ENCODE measurements at regions not wholly inside any gene's neighbourhood (a gene's known extent, or its start where the extent isn't known, plus 50 kb on each side); places are given as distances from the start of the nearest gene placed in this dataset.

DNA sequence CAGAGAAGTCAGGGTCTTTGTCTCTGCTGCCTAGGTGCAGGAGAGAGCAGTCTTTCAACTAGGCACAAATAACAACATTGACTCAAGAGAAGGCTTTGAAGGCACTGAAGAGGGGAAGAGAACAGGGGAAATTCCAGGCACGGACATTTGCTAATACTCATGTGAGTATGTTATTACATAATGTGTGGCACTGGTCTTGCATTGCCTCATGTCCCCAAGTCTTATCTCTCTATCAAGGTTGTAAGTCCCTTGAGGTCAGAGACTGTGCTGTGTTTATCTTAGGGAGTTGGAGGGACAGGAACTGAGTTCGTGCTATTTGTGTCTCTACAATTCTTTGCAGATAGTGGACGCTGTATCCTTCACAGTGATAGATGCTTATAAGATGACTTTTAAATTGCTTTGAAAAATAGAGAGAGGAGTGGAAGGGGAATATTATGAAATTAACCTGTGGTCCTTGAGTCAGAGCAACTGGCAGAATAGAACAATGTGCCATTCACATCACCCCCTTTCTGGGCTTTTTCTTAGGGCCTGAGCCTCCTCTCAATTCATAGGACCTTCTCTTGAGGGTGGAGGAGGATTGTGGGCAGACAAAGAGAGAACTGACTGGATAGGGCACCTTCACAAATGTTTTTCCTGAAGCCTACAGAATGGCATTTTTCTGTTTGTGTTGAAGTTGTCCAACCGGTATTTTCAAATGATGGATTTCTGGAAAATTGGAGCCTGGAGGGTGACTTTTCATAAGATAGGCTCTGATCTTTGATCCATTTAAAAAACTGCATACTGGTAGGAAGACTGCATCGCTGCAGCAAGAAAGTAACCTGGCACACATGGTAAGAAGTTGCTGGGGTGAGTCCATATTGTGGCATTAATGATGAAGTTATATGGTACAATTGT is 96.6 kb upstream of the CXCR4 start:
- DNase-seq (ENCODE audit: low read depth) = no peak

DNA sequence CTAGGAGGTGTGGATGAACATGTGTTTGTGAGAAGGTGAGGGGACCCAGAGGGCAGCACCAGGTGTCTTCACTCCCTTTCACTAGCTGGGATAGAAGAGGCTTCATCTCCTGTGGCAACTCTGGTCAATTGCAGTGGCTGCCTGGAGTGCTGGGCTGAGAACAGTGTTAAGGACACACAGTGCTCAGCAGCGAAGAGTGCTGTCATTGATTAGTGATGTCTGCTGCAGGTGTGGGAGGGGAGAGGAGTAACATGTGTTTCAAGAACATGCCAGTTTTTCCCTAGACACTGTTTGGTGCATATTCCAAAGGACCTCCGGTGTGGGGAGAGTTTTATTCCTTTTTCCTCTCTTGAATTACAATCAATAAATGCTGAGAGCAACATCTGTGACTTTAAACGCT is 95.9 kb upstream of the CXCR4 start:
- no peak for DNase-seq (ENCODE audit: low read depth)

DNA sequence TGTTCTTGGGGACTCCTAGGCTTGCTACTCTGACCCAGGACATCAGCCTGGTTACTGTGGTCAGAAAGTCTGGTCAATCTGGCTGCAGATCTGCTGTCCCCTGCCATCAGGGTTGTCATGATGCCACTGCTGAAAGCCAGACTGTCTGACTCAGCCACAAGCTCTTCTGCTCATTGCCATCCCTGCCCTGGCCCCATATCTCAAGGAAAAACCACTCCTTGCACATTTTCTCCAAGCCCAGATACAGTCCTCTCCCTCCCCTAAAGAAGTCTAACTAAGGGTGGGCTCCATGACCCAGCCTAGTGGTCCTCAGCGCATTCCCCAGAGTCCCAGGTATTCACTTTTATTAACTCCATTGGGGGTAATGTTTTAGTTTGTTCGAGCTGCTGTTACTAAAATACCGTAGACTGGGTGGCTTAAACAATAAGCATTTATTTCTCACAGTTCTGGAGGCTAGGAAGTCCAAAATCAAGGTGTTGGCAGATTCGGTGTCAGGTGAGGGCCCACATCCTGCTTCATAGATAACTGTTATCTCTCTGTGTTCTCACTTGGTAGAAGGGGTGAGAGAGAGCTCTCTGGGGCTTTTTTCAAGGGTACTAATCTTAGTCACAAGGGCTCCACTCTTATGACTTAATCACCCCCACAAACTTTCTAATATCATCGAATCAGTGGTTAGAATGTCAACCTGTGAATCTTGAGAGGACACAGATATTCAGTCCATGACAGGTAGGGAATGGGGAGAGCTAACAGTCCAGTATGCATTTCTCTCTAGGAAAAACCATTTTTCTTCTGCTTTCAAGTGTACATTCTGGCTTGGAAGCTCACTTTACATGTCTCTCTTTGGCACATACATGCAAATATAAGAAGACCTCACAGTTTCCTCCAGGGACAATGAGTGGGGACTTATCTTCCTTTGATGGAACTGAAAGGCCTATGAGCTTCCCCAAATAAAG is 94.8 kb upstream of the CXCR4 start:
- DNase-seq (ENCODE audit: low read depth) = no peak

DNA sequence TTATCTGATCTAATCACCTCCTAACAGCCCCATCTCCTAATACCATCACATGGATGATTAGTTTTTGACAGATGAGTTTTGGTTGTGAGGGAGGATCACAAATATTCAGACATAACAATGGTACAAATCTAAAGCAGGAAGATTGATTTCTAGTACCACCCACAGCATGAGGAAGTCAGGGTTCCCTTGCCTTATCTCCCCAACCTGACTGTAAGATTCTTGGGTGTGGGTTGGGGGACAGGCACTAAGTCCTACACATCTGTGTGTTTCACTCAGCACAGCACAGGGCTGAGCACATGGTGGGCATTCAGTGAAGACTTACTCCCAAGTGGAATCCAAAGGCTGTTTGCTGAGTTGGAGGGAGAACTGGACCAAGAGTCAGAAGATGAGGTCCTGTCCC is 93.8 kb upstream of the CXCR4 start:
- DNase-seq (ENCODE audit: low read depth) = no peak

DNA sequence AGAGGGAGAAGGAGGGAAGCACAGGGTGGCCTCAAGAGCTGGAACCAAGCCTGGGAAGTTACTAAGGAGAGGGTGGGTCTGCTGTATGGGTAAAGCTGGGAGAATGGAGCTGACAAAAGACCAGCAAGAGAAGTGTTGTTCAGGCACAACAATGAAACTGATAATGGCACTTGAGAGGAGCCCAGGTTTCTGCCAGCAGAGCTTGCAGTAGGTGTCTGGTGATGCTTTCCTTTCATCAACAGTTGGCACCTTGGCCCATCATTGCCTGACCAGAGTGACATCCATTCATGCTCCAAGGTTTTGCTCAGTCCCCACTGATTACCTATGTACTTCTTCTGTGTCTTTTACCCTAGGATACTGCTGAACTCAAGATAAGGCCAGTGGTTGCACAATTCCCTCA is 92.9 kb upstream of the CXCR4 start:
- no peak for DNase-seq (ENCODE audit: low read depth)

DNA sequence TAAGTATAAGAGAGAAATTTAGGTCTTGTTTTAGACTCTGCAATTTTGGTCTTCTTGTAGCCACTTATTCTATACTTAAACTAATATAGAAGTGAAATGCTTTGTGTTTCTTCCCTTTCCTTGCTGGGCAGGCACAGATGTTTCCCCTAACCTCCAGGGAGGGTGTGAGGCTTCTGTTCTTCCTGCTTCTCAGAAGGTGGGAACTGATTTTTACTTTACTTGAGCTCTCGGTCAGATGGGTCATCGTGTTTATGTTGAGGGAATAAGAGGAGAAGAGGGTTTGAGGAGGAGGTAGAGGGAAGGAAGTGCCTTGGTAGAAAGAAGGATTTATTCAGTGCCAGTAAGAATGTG is 92.5 kb upstream of the CXCR4 start:
- DNase-seq (ENCODE audit: low read depth) = no peak

DNA sequence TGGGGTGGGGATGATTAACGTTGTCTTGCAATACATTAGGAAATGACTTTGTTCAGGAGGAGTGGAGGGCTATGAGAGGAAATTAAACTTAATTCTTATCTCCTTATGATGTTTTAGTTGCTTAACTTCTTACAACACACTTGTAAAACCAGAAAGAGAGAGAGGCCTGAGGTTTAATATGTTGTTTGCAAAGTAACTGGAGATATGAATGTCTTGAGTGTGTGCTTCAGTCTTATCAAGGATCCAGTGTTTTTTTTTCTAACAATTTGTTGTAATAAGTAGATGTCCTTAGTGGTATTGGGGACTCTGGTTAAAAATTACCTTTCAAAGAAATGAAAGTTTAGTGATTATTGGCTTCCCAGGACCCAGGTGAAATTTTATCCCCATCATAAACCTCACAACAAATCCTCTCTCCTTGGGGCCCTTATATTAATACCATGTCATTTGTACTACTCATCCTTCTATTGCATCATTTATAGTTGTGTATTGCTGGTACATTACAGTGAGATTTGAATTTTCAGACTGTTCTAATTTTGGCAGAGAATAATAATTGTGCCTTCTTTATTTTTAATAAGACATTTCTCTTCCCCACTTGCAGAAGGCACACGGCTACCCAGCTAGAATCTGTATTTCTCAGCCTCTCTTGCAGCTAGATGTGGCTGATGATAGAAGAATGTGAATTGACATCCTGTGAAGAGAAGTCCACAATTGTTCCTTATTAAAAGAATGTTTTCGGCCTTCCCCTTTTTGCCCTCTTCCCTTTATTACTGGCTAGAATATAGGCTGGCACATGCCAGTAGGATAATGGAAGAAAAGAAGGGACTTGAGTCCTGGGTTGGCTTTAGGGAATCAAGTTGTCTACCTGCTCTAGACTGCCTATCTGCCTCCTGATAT is 91.9 kb upstream of the CXCR4 start:
- DNase-seq (ENCODE audit: low read depth) = no peak

DNA sequence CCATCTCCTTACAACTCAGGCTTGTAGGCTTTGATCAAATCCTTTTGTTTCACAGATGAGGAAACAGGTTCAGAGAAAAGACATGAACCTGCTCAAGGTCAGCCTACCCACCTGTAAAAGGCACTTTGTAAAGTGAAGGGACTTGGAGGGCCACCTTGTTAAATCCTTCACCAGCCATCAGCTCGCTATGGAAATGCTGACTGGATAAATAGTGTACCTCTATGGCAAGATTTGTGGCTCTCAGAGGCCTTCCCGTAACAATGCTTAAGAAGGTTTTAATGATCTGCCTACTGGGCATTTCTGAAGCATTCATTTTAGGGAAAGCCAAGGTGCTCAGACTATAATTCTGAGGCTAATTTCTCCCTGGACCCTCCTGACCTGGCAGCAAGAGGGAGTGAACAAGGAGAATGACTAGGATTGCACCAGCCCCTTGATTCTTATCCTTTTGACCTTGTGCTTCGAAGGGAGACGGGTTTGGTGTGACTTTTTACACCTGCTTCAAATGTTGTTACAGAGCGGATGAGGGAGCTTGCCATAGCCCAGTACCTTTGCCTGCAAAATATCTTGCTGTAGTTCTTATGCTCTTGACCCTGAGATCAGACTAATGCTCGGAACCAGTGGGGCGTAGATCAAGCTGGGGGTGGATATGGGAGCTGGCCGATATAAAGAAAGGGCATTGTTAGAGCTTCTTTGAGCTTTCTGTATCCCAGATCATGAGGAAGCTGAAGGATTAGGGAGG is 90.9 kb upstream of the CXCR4 start:
- no peak for DNase-seq (ENCODE audit: low read depth)

DNA sequence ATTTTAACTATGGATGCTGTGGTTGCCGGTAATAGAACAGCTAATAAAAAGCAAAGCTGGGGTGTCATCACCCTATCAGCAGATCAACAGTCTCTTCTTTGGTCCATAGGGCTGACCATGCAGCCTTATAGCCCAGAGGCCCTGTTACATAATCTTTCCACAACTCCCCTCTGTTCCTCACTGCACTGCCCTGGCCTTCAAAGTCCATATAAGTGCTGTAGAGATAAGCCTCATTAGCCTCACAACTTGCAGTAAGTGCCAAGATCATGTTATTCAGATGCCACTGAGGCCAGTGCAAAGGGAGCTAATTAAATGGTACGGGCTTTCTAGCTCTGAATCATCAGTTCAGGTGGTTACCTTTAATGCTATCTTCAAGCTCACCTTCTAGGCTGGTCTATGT is 89.7 kb upstream of the CXCR4 start:
- no peak for DNase-seq (ENCODE audit: low read depth)

DNA sequence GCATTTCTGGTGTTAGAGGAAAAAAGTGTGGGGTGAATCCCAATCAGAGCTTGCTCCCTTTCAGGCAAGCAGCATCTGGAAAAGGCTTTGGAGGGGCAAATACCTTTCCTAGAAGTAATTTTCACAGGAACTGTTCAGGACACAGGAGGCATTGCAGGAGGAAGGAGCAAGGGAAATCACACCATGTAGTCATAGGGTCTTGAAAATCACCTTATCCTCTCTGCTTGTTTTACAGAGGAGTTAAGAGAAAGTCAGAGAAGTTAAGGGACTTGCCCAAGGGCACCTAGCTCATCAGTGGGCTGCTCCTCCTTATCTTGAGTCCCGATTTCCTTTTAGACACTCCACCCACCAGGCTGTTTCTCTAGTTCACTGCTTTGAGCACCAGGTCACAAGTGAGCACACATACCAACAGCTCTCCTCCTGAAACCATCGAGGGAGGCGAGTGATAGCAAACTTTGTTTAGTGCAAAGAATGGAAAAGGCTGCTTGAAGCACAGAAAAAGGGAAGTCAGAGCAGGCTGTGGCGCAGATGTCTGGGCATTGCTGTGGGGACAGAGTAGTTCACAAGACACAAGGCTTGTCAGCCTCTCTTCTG is 89.2 kb upstream of the CXCR4 start:
- no peak for DNase-seq (ENCODE audit: low read depth)

DNA sequence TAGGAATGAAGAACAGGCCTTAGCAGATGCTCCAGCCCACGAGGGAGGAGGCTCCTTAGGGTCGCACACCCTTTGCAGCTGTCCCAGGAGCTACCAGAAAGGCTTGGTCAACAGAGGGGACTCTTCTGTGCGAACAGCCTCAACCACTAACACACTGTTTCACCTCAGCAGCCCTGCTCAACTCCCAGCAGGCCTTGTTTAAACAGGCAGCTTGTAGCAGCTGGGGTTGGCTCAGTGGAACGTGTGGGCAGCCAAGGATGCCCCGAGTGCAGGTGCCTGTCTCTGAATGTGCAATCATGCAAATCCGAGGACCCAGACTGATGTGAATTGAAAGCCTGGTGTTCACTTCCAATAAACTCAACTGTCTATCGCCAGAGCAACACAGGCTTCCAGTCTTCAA is 88.7 kb upstream of the CXCR4 start:
- no peak for DNase-seq (ENCODE audit: low read depth)

DNA sequence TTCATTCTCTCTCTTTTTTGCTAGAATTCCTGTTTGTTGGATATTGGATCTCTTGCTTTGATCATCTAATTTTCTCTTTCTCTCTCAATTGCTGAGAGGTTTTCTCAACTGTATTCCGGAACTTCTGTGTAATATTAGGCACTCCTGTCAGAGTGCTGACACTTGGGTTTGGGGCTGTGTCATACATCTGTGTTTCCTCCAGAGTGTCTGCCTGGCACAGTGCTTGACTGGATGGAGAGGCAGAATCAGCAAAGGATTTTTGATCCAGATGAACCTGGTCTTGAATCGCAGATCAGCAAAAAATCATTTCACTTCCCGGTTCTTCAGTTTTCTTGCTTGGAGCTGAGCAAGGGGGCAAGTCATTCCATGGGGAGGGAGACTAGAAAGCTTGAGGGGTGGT is 87.7 kb upstream of the CXCR4 start:
- no peak for DNase-seq (ENCODE audit: low read depth)

DNA sequence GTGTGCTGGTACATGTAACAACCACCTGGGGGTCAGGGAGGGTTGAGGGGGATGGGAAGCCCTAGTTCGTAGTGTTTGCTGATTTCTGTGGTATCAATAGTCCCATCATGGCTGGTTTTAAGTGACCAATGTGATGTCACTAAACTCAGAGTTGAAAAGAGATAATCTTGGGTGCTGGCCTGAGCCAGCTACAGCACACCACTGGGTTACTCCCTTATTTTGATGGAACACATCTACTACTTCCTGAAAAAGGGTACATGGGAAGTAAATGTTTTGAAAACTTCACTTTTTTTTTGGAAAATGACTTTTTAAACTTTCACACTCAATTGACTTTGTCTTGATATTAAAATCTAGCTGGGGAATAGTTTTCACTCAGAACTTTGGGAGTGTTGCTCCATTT is 87.0 kb upstream of the CXCR4 start:
- DNase-seq (ENCODE audit: low read depth) = no peak

DNA sequence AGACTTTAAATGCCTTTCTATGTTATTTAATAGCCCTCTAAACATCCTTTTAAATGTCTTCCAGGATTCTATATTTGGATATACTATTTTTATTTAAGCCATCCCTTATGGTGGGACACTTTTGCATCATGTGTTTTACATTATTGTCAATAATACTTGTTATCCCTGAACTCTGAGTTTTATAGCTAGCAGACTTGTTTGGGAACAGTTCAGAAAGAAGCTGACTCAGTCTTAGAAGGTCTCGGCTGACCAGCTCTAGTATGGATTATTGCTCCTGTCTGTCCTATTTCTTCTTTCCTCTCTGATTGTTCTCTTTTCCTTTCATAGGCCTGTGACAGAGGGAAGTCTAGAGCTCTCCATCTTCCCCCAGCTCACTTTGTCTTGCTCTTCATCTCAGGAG is 77.3 kb upstream of the CXCR4 start:
- DNase-seq (ENCODE audit: low read depth) = no peak

DNA sequence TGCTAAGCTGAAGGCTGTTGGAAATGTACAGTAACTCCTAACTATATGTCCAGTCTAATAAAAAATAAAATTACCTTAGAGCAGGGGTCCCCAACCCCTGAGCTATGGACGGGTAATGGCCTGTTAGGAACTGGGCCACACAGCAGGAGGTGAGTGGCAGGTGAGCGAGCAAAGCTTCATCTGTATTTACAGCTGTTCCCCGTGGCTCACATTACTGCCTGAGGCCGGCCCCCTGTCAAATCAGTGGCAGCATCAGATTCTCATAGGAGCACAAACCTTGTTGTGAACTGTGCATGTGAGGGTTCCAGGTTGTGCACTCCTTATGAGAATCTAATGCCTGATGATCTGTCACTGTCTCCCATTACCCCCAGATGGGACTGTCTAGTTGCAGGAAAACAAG is 73.1 kb upstream of the CXCR4 start:
- no peak for DNase-seq (ENCODE audit: low read depth)

DNA sequence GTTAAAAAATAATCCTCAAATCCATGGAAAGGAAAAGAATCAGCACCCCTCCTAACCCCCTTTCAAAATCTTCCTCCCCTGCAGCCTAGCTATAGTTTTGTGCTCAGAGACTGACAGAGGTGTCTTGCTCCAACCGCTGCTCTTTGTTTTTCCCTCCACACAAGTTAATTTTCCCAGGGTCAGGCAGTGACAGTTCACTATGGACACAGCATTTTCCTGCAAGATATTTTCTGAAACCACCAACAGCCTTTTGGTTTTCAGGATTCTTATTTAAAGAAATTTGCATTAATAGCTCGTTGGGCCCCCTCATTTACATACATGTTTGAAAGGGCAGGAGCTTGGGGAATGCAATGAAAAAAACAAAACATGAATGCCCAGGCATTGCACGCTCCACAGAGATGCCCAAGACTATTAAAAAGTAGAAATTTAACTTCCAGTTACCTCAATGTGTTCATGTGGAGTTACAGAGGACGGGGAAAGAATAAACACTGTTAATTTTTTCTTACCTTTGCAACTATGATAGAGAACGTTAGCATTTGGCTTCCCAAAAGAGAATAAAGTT is 71.4 kb upstream of the CXCR4 start:
- no peak for DNase-seq (ENCODE audit: low read depth)

DNA sequence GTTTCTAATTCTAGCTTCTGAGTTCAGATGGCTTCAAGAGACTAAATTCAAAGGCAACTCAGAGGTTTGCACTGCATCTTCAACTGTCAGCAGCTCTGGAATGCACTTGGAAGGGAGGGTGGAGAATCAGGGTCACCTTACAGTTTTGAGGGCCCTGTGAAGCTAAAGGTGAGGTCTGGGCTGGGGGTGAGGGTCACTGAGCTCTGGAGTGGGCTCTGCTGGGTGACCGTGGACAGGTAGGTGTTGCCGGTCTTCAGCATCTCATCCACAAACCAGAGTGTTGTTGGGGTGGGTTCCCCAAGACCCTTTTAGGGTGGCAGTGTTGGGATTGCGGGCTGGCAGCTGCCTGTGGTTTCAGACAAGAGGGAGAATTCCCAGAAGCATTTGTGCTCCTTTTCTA is 70.1 kb upstream of the CXCR4 start:
- no peak for DNase-seq (ENCODE audit: low read depth)

DNA sequence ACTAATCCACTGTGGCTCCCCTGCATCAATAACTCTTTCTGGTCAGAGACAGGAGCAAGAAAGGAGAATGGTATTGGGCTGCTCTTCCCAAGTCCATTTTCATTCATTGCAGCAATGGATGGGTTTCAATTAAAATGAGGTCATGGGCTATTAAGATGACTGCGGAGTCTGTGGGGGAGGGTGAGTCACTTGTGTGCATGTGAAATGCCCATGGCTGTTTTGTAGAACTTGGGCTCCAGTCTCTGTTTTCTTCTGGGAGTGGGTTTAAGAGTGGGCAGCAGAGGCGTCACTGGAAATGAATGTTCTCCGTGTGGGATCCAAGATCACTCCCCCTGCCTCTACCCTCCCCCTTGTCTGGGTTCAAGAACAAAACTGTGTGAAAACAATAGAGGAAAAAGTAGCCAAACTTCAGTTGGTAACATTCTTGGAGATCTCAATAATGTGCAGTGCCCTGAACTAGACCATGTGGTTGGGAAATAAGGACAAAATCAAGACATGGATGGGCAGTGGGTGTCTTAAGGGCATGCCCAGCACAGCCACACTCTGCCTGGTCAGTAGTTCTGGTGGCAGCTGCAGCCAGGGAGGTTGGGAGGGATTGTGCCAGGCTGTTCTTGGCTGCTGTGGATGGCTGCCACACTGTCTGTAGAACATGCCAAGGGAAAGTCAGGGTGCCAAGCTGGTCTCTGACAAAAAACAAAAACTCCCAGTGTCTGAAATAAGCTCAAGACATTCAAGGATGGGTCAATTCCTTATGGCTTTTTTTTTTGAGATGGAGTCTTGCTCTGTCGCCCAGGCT is 68.2 kb upstream of the CXCR4 start:
- no peak for DNase-seq (ENCODE audit: low read depth)

DNA sequence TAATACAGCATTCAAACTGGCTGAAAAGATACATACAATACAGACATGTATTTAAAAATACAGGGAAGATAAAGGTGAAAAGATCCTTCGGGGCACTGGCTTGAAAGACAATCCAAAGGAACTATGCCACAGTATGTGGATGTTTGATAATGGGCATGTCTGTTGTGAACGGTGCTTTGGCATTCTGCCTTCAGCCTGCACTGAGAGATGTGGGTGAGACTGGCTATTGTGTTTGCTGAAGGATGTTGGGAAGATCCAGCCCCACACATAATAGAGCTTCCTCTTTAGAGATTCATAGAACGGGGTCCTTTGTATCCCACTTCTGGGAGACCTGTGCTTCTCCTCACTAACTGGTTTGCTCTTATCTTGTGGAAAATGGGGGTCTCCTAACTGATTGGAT is 65.1 kb upstream of the CXCR4 start:
- DNase-seq (ENCODE audit: low read depth) = no peak

DNA sequence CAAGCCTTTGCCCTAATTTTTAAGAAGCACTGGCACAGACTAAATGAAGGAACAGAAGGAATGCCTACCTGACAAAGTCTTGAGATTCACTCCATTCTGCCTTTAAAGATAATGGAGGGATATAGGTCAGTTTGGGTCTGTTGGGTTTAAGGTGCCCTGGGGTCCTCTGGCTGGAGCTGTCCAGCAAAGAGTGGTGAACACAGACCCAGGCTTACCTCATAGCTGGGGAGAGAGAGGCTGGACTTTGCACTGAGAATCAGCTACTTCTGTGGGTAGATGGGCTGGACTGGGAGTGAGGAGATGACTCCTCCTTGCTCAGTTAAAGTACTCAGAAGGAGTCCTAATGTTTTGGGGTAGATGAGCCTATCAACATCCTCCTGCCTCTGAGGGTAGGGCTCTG is 64.4 kb upstream of the CXCR4 start:
- DNase-seq (ENCODE audit: low read depth) = no peak

All from HS-5 (cell line).